Activated CD4-positive, alpha-beta T cell treated with anti-CD3 and anti-CD28 coated beads, Interleukin-2, Interleukin-6, amounts not matched to agents 100 ng/mL and 50 ng/mL, durations not matched to agents 16 hours and 8 hours (primary cell): ENCODE measurements at regions not wholly inside any gene's neighbourhood (a gene's known extent, or its start where the extent isn't known, plus 50 kb on each side); places are given as distances from the start of the nearest gene placed in this dataset.
"Not testable (repeated sequence)": the region's sequence is repeated elsewhere in the genome, so short reads cannot be mapped to it uniquely, and the experiment has no call there.

Source experiments
- DNase-seq: peaks from one replicate; pipeline ENCODE4 v3.0.0-alpha.2; 2020

- DNase-seq: no peak
Observed at GRCh38 chr12:85580562-85581168, 255.5 kb downstream of the RASSF9 start.

- DNase-seq: no peak
Observed at GRCh38 chr12:85587158-85587557, 249.1 kb downstream of the RASSF9 start.

DNA sequence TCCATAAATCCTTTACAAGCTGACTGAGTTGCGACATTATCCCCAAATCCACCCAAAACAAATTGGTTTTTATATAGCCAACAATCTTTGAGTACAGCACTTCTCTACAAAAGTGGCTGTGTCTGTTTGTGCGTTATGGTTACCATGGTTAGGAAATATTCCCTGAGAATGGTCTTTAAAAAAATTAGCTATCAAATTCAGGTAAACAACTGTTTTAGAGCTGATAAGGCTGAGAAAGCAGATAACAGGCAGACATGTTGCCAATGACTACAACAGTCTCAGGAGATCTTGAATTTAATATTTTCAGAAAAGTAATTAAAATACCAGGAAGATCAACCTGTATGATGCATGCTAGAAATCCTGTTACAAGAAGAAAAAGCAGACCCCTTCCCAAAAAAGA lies 248.0 kb downstream of the RASSF9 start:
- DNase-seq: no peak

DNA sequence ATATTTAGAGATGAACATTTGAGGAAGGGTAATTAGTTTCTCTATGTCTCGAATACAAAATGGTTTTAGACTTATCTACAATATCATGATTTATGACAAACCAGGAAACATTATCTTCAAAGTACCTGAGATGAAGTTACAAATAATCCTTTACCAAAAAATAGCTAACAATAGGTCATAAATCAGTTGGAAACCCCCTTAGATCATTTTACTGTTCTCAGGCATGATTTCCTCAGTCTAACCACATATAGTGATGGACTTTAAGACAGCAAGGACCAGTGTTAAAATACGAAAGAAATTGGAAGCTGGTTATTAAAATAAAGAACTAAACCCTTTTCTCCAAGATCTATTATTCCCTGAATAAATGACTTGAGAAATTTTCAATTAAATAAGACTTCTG lies 235.4 kb downstream of the RASSF9 start:
- no peak for DNase-seq

DNA sequence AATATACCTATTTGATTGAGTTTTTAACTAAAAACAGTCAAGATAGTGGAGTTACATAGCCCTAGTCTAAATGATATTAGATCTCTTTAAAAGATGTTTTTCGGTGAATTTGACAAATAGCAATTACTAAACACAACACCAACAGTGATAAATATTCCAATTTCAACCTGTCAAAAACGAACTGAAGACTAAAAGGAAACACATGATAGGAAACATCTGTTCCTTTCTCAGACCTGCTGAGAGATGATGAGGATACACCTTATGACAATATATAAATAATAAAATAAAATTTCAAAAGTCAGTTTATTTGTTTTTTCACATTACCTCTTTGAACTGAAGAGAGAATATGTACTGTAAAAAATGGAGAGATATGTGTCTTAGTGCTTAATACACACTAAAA lies 232.7 kb downstream of the RASSF9 start:
- no peak for DNase-seq

DNA sequence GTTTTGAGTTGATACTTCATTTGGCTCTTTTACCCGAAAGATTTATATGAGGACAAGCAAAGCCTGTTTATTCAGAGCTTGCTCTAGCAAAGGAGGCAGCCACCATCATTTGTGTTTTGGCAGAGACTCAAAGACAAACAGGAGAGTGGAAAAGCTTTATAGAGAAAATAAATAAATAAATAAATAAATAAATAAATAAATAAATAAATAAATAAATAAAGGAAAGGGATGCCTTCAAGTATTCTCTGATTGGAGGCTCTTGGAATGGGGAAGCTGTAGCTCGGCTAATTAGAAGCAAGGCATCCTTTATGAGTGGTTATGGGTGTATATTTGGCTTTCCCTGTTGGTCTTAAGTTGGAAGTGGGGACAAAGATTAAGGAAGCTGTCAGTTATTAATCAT lies 229.8 kb downstream of the RASSF9 start:
- no peak for DNase-seq

- DNase-seq: no peak
Observed at GRCh38 chr12:85609778-85610177, 226.4 kb downstream of the RASSF9 start.

GRCh38 chr12:85610194-85610593 lies 226.0 kb downstream of the RASSF9 start:
- no peak for DNase-seq

DNA sequence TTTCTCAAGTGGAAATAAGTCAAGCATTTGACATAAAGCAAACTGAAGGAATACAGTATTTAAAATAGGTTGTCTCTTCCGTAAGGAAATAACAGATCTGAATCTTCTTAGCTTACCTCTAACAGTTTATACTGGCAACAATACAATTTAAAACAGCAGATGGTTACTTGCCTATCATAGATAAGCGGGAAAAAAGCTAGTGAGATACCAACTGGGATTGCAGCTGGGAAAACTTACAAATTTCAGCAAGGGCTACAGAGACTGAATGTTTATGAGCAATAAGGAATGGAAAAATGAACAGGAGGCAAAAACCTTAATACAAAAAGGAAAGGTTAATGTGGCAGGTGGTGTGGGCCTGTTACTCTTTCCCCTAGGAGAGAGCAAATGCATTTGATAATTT lies 220.0 kb downstream of the RASSF9 start:
- DNase-seq: no peak

DNA sequence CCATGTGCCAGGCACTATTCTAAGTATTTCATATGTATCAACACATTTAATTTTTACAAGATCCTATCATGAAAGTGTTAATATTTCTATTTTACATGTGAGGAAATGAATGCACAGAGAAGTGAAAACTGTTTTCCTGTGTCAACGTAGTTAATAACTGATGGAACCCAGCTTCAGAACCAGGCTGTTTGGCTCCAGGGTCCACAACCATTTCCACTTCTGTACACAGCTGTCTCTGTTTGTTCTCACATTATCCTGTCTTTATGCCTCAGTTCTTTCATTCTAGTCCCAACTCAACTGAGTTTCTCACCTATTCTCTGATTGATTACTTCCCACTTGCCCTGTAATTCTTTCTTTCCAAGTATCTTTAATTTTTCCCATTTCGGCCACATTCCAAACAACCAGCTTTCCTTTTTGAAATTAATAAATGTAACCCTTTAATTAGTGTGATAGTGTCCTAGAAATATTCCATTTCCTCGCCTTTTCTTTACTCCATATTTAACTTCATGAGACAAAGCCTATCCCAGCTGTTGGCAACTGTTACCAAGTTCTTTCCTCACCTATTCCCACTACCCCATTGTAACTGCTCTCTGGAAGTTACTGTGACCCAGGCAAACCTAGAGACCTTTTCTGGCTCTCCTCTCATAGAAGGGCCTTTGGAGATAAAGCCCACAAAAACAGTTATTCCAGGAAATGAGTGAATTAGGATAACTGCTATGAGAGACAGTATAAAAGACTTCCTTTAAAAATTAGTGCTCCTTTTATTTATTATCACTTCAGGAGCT lies 218.7 kb downstream of the RASSF9 start:
- no peak for DNase-seq

DNA sequence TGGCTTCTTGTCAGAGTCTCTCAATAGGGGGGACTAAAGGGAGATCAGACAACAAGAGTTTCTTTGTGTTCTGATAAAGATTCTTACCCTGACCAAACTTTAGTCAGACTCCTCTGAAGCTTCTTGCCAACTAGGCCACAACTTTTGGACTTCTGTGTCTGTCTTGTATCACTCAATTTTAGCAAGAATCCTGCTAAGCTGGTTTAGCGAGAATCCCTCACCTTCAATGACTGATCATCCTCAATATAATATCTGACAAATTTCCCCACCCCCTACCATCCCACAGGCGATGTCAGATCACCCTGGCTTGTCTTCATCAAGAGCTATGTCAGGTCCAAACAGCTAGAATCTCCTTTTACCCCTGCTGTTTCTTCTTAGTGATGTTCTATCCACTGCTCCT lies 215.2 kb downstream of the RASSF9 start:
- no peak for DNase-seq

GRCh38 chr12:85623763-85624162 lies 212.4 kb downstream of the RASSF9 start:
- DNase-seq: no peak

- no peak for DNase-seq
Observed at GRCh38 chr12:85625467-85625866, 210.7 kb downstream of the RASSF9 start.

DNA sequence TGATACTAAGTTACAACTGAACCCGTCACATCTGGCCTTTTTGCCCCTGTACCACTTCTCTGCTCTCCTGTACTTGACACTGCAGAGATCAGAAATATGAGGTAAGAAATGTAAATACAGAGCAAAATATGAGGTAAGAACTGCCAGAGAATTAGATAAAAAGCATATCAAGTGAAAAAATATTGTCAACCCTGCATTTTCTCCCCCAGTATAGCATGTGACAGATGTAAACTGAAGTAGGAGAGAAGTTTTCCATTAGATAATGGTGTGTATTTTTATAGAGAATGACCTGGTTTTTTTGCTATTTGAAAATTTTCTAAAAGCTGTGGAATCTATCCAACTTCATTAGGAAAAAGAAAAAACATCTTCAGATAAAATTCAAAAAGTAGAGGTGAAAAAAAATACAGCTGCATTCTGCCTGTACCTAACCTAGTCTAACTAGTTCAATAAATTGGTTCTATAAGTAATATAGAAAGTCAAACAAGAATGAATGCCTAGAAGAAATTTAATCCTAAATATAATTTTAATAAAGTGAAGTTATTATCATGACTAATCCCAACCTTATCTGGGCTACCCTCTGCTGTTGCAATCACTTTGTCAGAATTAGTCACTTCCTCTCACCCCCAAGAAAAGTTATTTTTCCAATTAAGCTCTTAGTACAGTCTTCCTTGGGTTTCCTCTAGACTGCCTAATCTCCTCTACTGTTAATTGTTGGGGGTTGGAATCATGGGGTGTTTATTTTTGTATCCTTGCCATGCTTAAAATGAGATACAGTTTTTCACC lies 210.0 kb downstream of the RASSF9 start:
- no peak for DNase-seq

DNA sequence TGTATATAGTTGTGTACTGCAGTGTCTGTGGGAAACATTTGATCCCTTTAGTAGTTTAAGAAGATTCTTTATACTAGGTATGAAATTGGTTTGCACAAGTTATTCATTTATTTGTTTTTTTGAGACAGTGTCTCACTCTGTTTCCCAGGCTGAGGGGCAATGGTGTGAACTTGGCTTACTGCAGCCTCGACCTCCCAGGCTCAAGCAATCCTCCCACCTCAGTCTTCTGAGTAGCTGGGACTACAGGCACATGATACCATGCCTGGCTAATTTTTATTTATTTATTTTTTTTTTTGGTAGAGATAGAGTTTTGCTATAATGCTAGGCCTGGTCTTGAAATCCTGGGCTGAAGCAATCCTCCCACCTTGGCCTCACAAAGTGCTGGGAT lies 209.4 kb downstream of the RASSF9 start:
- DNase-seq: no peak

- no peak for DNase-seq
Observed at GRCh38 chr12:85627584-85627983, 208.6 kb downstream of the RASSF9 start.

DNA sequence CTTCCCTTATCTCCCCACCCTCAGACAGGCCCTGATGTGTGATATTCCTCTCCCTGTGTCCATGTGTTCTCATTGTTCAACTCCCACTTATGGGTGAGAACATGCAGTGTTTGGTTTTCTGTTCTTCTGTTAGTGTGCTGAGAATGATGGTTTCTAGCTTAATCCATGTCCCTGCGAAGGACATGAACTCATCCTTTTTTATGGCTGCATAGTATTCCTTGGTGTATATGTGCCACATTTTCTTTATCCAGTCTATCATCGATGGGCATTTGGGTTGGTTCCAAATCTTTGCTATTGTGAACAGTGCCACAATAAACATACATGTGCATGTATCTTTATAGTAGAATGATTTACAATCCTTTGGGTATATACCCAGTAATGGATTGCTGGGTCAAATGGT lies 207.6 kb downstream of the RASSF9 start:
- DNase-seq: not testable (repeated sequence)

GRCh38 chr12:85630851-85631250 lies 205.4 kb downstream of the RASSF9 start:
- no peak for DNase-seq

GRCh38 chr12:85632390-85632789 lies 203.8 kb downstream of the RASSF9 start:
- DNase-seq: no peak

DNA sequence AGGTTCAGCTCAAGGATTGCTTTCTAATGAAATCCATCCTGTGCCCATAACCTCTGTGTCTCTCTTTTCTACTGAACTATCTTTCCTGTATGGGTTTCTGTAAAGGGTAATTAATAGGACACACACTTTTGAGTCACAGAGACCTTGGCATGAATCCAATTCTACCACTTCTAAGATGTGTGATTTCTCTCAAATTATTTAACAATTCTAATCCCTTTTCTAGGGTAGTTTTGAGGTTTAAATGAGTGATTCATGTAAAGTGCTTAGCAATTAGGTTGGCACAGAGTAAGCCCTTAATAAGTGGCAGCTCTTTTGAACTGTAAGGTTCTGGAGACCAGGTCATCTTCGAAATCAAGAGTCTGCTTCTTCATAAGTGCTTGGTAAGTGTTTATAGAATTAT lies 202.7 kb downstream of the RASSF9 start:
- DNase-seq: no peak

- no peak for DNase-seq
Observed at GRCh38 chr12:85639834-85640233, 196.4 kb downstream of the RASSF9 start.

DNA sequence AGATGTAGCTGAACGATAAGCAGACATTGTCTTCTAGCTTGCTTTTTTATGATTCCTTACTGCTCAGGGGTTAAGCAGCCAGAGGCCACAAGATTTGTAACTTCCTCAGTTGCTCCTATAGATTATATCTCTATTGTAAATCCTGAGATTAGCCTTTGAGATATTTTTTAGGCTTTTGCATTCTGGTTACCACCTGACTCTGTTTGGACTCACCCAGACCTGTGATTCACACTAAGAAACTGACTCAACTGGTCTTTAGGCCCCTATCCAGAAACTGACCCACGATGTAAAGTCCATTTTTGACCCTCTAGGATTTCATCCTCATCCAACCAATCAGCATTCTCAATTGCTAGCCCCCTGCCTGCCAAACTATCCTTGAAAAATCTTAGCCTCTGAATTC lies 194.4 kb downstream of the RASSF9 start:
- DNase-seq: no peak

- DNase-seq: no peak
Observed at GRCh38 chr12:85642288-85642687, 193.9 kb downstream of the RASSF9 start.

DNA sequence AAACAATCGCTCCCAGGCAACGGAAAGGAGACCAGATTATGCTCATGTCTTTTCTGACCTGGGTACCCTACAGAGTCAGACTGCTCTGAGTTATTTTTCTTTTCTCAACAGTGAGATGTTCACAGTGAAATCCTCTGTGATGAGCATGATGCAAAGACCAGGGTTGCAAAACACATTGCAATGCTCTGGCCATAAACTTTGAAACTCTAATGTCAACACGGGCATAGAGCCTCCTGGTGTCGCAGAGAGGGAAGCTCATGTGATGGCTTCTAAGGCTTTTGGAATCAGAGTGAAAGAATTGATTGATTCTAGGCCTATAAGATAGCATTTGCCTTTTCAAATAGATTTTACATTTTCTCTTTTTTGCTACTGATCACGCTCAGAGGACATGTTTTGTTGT lies 193.4 kb downstream of the RASSF9 start:
- no peak for DNase-seq
